HG03159 (cell line): ENCODE measurements at regions not wholly inside any gene's neighbourhood (a gene's known extent, or its start where the extent isn't known, plus 50 kb on each side); places are given as distances from the start of the nearest gene placed in this dataset.

ENCODE experiments used
- ATAC-seq: cut with Tn5 transposase; IDR thresholded peaks from one replicate; pipeline ENCODE4 v1.9.1; 2021; ENCODE audit warnings: mild to moderate bottlenecking, moderate library complexity; ENCODE audit not compliant: unreplicated experiment

DNA sequence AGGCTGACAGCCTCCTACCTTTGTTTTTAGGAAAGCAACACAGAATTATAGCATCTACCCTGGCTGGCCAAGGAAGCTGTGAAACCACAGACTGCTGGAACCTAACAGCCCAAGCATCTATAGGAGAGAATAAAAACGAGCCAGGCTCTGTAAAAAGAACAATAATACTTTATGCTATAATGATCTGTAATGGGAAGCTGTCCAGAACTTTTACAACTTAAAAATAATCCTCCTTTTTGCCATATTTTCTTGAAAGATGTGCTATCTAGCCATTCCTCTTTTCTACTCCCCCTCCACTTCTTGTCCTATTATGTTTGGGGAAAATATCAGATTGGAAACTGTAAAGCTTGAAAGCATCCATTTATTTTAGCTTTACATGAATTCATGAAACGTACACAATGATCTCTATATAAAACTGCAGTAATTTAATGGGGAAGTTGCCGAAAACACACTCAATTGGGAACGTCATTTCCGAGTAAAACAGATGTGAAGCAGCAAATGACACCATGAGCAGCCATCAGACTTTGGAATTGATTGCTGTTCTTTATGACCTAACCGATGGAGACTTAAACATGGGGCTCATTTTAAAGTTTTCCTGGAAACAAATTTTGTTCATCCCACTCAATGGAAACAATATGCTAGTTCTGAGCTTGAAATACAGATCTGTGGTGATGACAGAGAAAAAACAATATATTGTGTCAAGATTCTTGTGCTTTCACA is 450.3 kb upstream of the CLINT1 start:
- no peak for ATAC-seq

DNA sequence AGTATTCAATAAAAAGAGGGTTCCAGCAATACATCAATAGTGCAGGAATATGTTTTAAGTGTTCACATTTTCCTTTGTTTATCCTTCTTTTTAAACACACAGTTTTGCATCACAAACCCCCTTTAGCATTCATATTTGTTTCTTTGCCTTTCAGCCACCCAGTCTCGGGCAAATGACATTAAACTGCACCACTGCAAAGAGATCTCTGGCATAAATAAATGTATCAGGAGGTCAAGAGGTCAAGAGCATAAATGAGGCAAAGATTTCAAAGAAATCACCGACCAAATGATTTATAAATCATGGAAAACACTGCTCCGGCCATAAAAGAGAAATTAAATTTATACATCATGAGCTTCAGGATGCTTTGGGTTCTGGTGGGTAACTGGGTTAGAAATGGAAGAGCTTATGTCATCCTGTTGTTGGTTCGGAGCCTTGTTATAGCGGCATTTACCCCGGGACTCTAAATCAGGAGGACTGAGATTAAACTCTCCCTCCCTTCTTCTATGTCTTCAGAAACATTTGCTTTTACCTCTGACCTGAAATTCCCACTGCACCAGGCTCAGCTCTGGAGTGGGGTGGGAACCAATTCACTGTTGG is 449.6 kb upstream of the CLINT1 start:
- no peak for ATAC-seq

DNA sequence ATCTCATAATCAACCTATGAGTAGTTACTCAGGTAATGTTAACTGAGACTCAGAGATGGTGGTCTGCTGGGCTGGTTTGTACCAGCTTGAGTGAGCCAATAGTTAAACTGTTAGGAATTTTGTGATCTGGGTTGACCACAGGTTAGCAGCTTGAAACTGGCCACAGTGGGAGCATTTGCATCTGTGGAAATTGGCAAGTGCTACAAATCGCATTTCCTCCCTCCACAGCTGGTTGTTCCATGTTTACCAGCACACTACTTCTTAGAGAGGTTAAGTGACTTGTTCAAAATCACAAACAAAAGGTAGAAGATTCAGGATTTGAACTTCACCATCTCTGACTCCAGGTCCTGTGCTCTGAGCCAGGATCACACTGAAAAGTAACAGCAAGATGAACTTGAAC is 446.9 kb upstream of the CLINT1 start:
- no peak for ATAC-seq

DNA sequence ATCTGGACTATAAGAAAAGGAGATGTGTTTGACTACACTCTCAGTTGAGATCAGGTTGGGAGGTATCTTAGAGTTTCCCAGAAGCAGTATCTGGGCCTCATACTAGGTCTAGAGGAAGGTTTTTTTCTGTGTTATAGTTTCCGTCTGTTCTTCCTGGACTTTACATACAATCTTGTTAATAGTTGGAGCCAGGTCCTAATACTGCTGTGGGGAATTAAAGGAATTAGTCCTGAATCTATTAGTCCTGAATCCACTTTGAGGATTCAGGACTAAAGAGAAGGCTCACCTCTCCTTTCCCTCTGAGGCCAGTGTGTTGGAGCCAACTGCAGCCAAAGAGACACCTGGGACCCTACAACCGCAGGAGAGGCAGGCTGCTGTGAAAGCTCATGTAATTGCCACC is 445.7 kb upstream of the CLINT1 start:
- ATAC-seq: no peak

DNA sequence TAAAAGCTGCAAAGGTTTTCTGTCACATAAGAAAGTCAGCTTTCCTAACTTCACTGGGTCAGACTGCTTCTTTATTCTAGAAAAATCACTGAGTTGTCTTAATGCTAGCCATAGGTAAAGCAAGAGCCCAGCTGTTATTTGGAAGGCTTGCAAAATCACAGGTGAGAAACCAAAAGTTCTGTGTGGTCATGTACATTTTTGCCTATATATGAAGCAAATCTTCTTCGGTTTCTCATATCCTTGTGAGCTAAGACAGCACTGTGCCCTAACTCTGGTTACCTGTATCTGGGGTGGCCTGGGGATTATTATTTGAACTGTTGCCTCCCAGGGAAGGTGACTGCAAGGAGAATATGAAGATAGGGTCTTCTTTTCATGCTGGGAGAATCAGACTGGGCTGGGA is 444.9 kb upstream of the CLINT1 start:
- no peak for ATAC-seq

DNA sequence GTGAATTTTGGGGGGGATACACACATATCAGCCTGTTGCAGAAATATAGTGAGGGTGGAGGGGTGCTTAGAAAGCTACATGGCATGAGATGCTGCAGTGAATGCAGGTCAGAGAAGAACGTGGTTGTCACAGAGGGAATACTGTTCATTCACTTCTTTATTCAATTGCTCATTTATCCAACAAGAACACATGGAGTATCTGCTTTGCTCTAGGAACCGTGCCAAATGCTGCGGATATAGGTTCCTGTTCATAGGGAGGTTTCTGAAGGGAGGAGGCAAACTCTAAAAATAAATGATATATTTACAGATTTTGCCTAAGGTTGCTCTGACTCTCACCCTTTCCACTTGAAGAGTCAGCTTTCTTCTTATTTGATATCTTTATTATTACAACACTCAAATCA is 444.3 kb upstream of the CLINT1 start:
- no peak for ATAC-seq

DNA sequence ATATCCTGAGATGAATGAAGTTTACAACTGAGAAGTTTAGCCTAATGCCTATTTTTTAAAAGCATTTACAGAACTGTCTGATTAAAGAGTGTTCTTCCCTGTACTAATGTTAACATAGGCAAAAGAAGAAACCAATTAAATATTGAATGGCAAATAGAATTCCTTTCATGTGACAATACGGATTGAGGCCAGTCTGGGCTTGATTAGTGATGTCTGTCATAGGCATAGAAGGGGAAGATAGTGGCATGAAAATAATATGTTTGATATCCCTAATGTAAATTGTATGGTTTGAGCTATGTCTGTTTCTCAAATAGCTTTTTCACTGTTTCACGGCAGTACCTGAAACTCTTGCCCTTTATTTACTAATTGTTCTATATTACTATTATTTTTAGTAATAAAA is 443.1 kb upstream of the CLINT1 start:
- ATAC-seq: no peak

DNA sequence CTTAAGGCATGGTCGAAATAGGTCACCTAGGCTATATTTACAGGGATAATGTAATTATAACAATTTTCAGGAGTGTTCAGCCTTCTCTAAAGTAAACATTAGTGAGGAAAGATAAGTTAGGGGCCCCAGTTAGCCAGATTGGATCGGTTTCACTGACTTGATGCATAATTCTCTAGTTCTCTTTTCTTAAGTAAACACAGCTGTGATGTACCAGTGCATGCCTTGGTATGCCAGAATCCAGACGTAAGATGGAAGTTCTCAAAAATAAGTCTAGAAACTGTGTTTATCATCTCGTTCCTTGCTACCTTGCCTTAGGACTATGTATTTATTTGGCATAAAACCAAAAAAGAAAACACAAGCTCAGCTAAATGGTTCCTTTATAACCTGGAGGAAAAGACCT is 442.2 kb upstream of the CLINT1 start:
- ATAC-seq: no peak

DNA sequence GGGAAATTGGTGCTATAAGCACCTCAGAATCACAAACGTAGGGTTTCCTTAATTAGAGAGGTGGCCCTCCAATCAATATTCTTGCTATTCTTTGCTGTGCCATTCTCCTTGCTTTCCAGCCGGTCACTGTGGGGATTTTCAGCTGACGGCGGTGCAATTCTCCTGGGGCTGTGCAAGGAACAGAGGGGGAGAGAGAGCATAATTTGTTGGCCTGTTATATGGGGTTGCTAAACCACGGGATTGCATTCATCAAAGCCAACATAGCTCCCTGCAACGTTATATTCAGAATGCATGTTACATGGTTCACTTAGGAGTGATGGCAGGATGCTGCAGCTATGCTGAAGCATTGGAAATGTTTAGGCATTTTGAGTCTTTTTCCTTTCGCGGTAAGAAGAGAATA is 441.3 kb upstream of the CLINT1 start:
- ATAC-seq: no peak

DNA sequence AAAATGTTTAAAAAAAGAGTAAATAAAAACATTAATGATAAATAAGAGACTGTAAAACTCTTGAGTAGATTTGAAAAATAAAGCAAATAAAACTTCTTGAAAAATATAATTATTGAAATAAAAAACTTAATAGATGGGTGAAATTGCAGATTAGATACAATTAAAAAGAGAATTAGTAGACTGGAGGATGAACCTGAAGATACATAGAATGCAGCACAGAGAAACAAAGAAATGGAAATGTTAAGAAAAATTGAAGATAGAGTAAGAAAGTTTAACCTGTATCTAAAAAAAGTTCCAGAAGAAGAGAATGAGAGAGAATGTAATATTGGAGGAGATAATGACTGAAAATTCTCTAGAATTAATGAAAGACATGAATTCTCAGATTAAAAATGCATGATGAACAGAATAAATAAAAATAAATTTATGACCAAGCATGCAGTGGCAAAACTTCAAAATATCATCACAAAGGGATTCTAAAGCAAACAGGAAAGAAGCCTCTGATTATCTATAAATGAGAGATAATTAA is 438.1 kb upstream of the CLINT1 start:
- no peak for ATAC-seq

DNA sequence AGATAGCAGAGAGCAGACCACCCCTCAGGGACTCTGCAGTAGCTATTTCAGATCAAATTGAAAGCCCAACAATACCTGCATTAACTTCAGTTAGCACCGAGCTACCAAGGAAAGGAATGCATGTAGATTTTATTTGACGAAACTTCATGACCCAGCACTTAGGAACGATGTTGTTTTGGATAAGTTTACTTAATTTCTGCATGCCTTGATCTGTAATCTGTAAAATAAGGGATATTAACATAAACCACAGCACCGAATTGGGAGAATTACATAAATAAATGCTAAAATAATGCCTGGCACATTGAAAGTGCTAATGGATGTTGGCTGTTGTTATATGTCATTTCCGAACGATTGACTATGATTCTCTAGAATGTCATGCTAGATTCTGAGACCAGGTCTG is 435.8 kb upstream of the CLINT1 start:
- no peak for ATAC-seq

DNA sequence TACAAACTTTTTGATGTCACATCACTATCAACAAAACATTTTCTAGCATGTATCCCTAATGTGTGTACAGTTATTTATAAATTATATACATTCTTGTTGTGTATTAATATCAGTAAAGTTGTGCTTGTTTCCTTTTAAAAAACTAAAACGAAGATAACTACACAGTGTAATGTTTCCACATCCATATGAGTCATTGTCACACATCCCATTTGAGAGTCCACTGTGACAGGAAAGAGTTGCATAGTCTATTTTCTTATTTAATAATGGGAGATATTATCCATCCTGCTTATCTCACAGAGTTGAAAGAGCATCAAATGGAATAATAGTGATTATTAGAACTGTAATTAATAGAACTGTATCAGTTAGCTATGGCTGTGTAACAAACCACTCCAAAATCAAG is 434.0 kb upstream of the CLINT1 start:
- ATAC-seq: no peak

DNA sequence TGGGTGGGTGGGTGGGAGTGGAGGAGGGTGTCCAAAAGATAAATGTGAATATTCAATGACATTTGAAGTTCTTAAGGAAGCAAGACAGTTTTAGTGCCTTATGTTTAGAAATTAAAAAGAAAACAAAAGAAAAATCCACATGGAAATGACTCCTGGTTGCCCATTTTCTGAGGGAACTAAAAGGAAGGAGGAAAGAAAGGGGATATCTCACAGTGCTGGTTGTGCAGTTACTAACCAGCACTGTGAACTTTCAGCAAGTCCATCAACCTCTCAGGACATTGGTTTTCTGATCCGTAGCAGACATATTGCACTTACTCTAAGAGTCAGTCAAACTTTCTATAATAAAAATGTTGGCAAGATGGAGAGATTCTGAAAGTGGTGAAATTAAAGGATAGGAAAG is 431.0 kb upstream of the CLINT1 start:
- no peak for ATAC-seq

DNA sequence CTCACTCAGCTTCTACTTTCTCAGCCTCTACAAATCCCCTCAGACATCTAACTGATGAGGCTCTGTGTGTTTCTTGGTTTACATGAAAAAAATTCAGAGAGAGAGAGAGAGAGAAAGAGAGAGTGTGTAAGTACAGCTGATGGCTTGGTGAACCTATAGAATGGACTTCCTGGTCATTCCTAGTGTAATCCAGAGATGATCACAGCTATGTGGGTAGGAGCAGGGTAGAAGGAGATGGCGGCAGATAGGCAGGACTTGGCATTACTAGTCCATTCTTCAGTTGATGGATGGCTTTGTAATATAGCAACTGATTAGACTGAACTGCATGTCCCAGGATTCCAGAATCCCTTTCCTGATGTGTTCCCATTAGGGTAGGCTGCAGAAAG is 429.3 kb upstream of the CLINT1 start:
- ATAC-seq: no peak

DNA sequence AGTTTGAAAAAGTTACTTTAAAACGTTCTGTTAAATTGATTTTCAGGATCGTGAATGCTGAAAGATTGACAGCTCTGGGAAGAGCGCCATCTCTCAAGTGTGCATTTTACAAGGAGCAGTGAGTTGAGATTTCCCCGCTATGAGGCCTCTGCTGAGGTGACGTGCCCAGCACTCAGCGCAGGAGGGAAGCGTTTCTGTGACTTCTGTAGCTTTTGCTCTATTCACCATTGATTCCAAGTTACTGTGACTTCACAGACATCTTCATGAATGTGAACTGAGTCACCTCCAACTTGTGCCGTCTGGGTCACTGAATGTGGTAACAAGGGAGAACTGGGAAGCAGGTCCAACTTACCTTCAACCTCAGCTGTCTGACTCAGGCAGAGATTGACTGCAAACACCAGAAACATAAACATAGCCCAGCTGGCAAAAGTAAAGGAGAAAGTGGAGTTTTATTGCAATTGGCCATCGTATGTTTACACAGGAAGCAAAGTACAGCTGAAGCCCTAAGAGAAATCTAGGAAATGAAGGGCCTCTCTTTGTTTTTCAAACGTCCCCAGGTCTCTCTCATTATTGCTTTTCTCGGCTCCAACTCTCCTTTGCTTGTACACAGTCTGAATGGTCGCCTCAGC is 428.8 kb upstream of the CLINT1 start:
- no peak for ATAC-seq

DNA sequence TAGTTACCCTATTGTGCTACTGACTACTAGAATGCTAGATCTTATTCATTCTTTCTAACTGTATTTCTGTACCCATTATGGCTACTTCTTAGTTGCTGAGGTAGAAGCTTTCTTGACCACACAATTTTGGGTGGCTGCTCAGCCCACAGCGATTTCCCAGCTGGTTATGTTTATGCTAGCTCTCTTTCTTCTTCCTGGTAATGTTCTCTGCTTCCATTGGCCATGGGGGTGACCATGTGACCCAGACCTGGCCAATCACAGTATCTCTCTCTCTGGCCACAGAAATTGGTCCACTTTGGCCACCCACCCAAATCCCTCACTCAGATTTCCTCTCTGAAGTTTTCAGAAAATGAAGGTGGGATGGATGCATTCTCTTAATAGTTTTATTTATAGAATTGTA is 427.9 kb upstream of the CLINT1 start:
- ATAC-seq: no peak

DNA sequence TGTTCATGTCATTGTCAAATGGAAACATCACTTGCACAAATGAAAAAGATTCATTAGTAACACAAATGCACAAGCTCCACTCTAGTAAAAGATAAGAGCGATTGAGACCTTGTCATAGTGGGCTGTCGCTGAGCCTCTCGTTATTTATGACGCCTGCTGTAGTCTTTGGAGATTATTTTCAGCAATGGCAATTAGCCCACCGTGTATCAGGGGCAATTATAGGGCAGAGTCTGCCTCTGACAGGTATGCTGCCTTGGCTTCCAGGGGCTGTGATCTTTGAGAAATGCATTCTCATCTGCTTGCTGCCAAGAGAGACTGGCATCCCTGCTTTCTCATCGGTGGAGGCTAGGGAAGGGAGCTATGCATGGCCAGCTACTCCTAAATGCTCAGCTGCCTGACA is 426.8 kb upstream of the CLINT1 start:
- no peak for ATAC-seq

DNA sequence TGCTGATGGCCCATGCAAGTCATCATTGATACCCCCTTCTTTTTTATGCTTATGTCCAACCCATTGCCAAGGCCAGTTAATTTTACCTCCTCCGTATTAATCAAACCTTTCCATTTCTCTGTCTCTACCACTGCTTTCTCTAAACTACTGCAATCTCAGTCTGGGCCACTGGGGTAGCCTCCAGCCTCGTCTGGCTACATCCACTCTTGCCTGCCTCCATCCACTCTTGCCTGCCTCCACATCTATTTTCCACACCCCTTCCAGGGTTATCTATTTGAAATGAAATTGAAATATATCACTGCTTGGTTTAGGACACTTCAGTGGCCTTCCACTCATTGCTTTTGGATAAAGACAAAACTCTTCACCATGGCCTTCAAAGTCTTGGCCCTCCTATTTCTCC is 425.3 kb upstream of the CLINT1 start:
- no peak for ATAC-seq

DNA sequence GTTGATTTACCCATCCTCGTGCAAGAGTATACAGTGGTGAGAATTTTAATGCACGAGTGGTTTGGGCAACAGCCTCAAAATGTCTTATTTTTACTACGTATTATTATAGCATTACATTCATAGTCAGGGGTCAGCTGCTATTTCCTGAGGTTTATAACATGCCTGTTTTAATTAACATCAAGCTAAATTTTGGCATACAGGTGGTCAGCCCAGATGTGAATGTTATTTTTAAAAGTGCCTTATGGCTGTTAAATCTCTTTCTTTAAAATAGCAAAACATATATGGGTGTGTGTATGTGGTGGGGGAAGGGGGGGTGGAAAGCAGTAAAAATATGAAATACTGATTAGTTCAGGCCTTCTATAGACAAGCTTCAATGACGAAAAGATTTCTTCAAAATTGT is 424.5 kb upstream of the CLINT1 start:
- ATAC-seq: no peak

DNA sequence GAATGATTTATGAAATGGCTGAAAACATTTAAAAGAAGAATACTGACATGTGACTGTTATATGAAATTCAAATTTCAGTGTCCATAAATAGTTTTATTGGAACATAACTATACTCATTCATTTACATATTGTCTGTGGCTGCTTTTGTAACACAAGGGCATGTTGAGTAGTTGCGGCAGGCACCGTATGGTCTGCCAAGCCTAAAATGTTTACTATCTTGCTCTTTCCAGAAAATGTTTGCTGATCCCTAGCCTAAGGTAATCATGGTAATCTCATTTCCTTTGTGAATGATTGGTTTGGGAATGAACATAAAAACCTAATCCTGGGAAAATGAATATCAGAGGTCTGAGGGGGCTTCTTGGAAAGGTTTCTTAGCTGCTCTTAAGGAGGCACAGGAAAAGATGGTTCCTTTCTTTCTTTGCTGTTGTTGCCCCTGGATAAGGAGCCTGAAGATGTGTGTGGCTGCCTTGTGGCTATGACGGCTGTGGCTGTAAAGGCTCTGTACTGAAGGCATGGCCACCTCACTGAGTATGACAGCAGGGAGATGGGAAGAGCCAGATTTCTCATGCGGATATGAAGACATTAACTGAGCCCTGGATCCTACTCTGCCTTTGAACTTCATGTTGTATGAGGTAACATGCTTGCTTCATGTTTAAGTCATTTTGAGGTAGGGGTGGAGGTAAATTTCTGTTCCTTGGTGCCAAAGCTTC is 419.4 kb upstream of the CLINT1 start:
- ATAC-seq: no peak

DNA sequence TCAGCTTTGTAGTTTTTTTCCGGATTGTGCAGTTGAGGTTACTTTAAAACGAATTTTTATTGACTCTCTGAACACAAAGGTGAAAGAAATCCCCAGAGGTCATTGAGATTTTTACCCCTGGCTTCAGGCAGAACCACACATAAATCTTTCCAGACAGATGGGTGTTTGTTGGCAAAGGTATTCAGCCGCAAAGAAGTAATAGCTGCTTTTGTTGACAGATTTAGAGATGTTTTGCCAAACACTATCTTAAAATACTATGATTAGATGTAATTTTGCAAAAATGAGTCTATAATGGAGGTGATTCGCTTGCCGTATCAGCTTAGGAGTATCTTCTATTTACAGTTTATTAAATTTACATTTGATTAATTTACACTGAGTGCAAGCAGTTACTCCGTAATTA is 418.3 kb upstream of the CLINT1 start:
- no peak for ATAC-seq

DNA sequence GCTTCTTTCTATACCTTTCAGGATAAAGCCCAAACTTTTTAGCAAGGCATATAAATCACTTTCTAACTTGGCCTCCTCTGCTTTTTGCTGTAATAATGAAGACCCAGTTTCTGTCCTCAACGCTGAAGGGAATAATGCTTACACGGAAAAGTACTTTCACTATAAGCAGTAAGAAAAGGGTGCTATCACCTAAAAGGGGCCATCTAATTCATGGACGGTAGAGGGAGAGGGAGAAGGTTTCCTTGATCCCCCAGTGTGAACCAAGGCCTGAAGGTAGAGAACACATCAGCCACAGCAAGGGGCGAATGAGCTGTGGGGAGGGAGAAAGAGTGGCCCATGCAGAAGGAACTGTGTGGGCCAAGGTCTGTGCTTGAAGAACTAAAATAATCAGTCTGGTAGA is 417.7 kb upstream of the CLINT1 start:
- no peak for ATAC-seq
